Activated CD4-positive, alpha-beta T cell treated with anti-CD3 and anti-CD28 coated beads, Interleukin-2, amount 50 U/mL, for 24 hours (primary cell): ENCODE measurements at regions not wholly inside any gene's neighbourhood (a gene's known extent, or its start where the extent isn't known, plus 50 kb on each side); places are given as distances from the start of the nearest gene placed in this dataset.
"Not testable (repeated sequence)": the region's sequence is repeated elsewhere in the genome, so short reads cannot be mapped to it uniquely, and the experiment has no call there.

Experiments used
- DNase-seq, 2 donors: peaks; one replicate each; pipeline ENCODE4 v3.0.0-alpha.2; 2020; ENCODE audit warnings: low read depth in 1 of 2, low spot score in 1 of 2

GRCh38 chr4:27716693-27717430 lies 856.2 kb downstream of the STIM2 start:
- no peak for DNase-seq

- DNase-seq: no peak
Measured at GRCh38 chr4:27717431-27717755, 856.8 kb downstream of the STIM2 start.

- DNase-seq: no peak
Measured at GRCh38 chr4:27720010-27720766, 859.5 kb downstream of the STIM2 start.

- DNase-seq: no peak
Measured at GRCh38 chr4:27721193-27721592, 860.6 kb downstream of the STIM2 start.

- no peak for DNase-seq
Measured at GRCh38 chr4:27728892-27729291, 868.3 kb downstream of the STIM2 start.

- no peak for DNase-seq
Measured at GRCh38 chr4:27742816-27743215, 882.2 kb downstream of the STIM2 start.

- no peak for DNase-seq
Measured at GRCh38 chr4:27759611-27760575, 899.3 kb downstream of the STIM2 start.

GRCh38 chr4:27763830-27764525 lies 903.3 kb downstream of the STIM2 start:
- no peak for DNase-seq

- no peak for DNase-seq
Measured at GRCh38 chr4:27764526-27764837, 903.8 kb downstream of the STIM2 start.

- DNase-seq: no peak
Measured at GRCh38 chr4:27770895-27771294, 910.3 kb downstream of the STIM2 start.

- no peak for DNase-seq
Measured at GRCh38 chr4:27775156-27775555, 914.5 kb downstream of the STIM2 start.

- no peak for DNase-seq
Measured at GRCh38 chr4:27779827-27780226, 919.2 kb downstream of the STIM2 start.

GRCh38 chr4:27787195-27787594 lies 926.6 kb downstream of the STIM2 start:
- no peak for DNase-seq

- DNase-seq: no peak
Measured at GRCh38 chr4:27789773-27790172, 929.1 kb downstream of the STIM2 start.

- DNase-seq: no peak
Measured at GRCh38 chr4:27790911-27791310, 930.3 kb downstream of the STIM2 start.

GRCh38 chr4:27791640-27792039 lies 931.0 kb downstream of the STIM2 start:
- no peak for DNase-seq

GRCh38 chr4:27807207-27807606 lies 946.6 kb downstream of the STIM2 start:
- no peak for DNase-seq

GRCh38 chr4:27811948-27812347 lies 951.3 kb downstream of the STIM2 start:
- DNase-seq: no peak

GRCh38 chr4:27813226-27813625 lies 952.6 kb downstream of the STIM2 start:
- DNase-seq: not testable (repeated sequence)

GRCh38 chr4:27813699-27814425 lies 953.2 kb downstream of the STIM2 start:
- DNase-seq: not testable (repeated sequence)
